GM18511 (cell line): ENCODE measurements at regions not wholly inside any gene's neighbourhood (a gene's known extent, or its start where the extent isn't known, plus 50 kb on each side); places are given as distances from the start of the nearest gene placed in this dataset.
"Not testable (repeated sequence)": the region's sequence is repeated elsewhere in the genome, so short reads cannot be mapped to it uniquely, and the experiment has no call there.

ENCODE experiments used
- ATAC-seq: cut with Tn5 transposase; IDR thresholded peaks from one replicate; pipeline ENCODE4 v1.9.1; 2021; ENCODE audit warnings: mild to moderate bottlenecking, moderate library complexity; ENCODE audit not compliant: unreplicated experiment

DNA sequence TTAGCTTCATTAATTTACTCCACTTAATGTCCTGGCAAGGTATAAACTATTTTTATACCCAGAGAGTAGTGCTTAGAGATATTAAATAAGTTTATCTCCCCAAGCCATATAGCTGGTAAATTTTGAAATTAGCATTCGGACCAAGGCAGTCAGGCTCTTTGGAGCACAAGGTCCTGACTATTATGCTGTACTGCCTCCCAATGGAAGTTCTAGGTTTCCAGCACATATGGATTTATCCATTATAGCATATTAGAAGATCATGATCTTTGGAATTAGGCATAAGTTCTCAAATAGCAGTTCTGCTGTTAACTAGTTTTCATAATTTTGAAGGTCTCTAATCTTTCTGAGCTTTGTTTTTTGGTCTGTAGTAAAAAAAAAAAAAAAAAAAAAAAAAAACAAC is 835.3 kb upstream of the EPHA7 start:
- ATAC-seq: no peak

DNA sequence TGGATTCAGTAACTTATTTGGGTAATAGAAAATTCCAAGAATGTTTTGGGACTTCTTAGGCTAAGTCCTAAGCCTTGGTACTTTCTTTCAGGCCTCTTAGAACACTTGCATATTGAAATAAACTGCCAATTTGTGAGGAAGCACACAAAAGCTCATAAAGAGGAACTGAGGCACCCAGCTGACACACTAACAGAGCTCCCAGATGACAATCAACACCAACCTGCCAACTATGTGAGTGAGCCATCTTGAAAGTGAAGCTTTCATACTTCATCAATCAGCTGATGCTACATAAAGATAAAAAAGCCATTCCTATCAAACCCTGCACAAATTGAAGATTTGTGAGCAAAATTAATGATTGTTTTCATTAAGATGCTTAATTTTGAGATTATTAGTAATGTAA is 832.5 kb upstream of the EPHA7 start:
- ATAC-seq: no peak

DNA sequence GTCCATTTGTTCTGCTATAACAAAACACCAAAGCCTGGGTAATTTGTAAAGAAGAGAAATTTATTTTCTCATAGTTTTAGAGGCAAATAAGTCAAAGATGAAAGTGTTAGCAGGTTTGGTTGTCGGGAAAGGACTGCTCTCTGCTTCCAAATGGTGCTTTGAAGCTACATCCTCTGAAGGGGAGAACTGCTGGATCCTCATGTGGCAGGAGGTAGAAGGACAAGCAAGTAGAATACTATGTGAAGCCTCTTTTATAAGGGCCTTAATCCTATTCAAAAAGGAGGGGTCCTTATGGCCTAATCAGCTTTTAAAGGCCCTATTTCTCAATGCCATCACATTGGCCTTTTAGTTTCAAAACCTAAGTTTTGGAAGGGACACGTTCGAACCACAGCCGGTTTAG is 826.0 kb upstream of the EPHA7 start:
- ATAC-seq: no peak

DNA sequence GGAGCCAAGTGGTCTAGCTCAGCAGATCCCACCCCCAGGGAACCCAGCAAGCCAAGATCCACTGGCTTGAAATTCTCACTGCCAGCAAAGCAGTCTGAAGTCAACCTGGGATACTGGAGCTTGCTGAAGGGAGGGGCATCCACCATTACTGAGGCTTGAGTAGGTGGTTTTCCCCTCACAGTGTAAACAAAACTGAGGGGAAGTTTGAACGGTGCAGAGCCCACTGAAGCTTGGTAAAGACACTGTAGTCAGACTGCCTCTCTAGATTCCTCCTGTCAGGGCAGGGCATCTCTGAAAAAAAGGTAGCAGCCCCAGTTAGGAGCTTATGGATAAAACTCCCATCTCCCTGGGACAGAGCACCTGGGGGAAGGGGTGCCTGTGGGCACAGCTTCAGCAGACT is 819.5 kb upstream of the EPHA7 start:
- ATAC-seq: no peak

DNA sequence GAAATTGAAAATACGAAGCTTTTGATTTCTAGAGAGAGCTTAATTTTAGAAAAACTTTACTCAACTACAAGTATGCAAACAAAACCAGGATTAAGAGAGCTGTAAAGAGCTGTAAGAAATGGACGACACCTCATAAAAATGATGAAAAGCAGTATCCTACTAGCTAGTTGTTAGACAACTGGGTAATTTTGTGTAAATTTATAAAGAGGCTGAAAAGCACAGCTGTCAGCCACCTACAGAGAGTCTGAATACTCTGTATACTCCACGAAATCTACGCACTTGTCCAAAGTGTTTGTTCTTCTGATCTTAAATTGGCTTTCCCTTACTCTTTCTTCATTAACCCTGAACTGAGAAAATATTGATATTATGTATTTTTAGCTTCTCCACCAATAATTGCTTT is 808.4 kb upstream of the EPHA7 start:
- ATAC-seq: no peak

DNA sequence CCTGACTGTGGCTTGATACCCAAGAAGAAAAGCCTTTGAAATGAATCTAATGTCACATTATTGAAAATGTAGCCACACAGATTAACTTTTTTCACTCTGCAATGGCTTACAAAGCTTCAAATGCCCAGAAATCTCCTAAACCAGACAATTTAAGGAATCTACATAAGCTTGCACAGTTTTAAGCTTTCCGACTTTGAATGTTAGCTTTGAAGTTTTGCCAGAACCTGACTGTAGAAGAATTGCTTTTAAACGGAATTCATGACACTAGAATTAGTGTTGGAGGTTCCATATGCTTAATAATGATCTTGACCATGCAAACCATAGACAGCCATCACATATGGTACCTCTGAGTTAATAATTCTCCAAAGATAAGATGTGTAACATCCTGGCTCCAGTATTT is 798.5 kb upstream of the EPHA7 start:
- ATAC-seq: no peak

DNA sequence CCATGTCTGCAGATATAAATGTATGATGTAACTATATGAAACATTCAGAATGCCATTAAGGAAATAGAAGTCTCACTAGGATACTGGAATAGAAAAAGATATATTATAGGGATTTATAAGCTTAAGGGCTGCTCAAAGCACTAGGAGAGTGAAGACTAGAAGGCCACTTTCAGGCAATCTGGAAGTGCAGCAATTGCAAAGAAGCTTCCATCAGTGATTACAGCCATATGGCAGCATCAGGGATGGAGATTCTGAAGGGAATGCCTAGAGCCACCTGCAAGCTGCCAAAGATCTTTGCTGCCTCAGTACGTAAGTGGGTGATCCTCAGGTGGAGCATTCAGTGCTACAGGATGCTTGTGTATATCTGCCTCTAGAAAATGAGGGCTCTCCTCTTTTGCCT is 796.2 kb upstream of the EPHA7 start:
- no peak for ATAC-seq

DNA sequence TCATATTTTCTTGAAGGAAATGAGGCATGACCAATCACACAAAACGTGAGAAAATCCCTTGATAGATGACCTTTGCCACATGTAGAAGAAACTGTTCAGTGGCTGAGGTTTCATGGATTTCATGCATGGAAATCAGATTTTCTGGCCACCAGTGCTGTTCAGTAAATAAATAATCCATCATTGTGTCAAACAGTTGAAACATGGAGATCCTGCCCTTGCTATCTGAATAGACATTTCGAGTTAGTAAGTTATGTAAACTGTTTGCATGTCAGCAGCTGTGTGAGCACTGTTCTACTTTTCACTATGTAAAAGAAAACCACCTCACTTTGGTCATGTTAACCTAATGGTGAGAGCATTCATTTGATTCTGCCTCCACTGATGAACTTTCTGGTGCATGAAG is 793.9 kb upstream of the EPHA7 start:
- ATAC-seq: no peak

DNA sequence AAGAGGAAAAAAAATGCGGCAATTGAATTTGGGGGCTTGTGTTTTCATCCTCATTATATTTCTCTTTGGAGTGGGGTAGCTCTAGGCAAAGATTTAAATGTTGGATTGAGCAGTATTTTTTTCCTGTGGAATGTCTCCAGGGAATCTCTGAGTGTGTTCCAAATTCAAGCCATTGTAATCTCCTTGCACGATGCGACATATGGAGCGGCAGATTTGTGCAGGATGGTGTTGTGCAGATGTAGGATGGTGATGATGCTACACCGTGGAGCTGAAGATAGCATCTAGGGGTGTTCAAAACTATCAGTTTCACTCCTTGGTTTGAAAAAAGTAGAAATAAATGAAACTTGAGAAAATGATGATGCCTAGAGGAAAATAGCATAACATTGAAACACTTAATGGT is 777.5 kb upstream of the EPHA7 start:
- no peak for ATAC-seq

DNA sequence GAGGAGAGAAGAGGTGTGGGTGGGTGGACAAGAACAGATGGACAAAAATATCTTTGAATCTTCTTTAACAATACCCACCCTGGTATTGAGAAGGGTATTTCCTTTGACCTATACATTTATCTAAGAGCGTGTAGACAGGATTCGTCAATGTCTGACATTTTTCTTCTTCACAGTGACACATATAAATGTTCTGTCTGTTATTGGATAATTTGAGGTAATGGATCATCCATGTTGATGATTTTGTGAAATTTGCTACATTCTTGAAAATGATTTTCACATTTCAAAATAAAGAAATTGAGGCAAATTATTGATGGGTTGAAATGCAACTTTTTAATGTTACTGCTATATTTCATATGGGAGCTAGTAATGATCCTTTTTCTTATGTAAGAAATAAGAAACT is 770.7 kb upstream of the EPHA7 start:
- ATAC-seq: no peak

DNA sequence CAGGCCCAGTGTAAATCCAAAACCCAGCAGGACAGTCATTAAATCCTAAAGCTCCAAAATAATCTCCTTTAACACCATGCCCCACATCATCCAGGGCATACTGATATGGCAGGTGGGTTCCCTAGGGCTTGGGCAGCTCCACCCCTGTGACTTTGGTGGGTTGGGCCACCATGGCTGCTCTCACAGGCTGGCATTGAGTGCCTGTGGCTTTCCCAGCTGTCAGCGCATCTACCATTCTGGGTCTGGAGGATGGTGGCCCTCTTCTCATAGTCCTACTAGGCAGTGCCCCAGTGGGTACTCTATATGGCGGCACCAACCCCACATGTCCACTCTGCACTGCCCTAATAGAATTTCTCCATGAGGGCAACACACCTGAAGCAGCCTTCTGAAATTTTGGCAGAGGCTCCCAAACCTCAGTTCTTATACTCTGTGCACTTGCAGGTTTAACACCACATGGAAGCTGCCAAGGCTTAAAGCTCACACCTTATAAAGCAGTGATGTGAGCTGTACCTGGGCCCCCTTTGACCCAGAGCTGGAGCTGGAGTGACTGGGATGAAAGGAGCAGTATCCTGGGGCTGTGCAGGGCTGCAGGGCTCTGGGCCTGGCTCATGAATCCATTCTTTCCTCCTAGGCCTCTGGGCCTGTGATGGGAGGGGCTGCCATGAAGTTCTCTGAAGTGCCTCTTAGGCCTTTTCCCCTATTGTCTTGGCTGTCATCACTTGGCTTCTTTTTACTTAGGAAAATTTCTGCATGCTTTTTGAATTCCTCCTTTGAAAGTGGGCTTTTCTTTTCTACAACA is 765.5 kb upstream of the EPHA7 start:
- ATAC-seq: no peak

DNA sequence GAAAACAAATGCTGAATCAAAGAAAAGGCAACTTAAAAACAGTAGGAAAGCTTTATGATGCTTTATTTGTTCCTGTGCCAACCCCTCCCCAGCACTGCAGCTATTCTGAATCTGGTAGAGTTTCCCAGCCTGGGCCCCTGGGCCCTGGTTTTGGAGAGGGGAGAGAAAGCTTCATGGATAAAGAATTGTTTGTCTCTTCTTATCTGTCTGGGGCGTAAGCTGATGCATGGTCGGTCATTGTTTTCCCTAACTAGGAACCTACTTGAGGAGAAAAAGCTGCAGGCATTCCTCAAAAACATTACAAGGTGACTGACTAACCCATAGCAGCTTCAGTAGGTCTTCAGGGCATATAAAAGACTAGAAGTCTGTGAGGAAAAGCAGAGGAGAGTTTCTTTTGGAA is 758.1 kb upstream of the EPHA7 start:
- ATAC-seq: no peak

DNA sequence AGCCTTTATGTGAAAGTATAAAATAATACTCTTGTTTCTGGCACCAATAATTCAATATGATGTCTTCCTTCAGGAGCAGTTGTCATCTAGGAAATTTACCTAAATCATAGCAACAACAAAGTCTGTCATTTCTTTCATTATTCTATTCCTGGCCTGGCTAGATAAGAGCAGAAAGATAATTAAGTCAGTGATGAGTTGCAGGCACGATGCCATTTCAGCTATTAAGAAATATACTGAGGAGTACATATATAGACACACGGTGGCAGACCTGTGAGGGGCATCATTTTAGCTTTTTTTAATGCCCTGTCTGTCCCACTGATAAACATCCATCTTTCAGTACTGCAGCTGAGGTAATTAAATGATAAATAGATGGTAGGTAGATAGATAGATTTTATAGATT is 756.1 kb upstream of the EPHA7 start:
- ATAC-seq: no peak

DNA sequence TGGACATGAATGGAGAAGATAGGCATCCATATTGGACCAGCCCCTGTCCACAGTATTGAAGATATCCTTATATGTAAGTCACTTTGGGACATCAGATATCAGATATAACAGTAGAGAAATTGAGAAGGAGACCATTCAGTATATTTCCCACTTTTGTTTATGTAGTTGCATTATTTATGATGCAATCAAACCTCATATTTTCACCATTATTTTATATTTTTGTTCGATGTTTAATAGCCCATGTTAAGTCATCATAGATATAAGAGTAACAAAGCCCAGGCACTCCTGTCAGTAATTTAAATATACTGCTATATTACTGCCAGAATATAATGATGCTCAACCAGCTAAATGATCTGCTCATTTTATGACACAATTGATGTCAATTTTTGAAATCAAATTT is 744.5 kb upstream of the EPHA7 start:
- ATAC-seq: no peak

DNA sequence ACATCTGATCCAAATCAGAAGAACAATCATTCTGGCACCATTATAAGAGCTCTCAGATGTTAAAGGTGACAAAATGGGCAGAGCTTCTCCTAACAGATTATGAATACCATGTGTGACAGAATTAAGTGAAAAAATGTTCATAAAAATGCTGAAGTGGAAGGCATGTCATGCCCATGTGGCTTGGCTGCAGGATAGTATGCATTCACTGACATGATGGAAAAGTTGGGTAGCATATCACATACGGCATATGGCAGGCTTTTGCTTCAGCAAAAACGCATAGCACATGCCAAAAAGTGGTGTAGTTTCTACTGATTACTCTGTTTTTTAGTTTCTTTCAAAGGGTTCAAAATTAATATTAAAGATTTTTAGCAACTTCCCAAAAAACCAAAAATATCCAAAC is 731.5 kb upstream of the EPHA7 start:
- ATAC-seq: no peak

DNA sequence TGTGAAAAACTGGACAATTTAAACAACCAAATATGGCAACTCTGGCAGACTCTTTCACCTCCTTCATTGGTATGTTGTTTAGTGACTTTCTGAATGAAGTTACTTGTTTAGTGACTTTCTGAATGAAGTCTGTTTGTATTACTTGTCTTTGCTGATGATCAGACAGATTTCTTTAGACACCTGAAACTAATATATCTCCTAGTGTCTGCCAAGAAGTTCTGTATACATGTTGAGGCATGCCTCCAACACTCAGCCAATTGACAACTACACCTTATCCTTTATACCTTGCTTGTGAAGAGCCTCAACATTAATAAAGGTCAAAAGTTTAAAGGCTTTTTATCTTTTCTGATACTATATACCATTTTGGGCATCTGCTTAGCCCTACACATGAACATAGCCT is 725.4 kb upstream of the EPHA7 start:
- no peak for ATAC-seq

DNA sequence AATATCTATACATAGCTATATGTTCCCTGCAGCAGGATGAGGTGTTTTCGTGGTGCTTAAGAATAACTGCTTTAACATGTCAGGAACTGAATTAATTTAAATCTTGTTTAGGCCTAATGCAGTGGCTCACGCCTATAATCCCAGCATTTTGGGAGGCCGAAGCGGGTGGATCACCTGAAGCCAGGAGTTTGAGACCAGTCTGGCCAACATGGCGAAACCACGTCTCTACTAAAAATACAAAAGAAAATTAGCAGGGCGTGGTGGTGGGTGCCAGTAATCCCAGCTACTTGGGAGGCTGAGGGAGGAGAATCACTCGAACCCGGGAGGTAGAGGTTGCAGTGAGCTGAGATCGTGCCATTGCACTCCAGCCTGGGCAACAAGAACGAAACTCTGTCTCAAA is 717.8 kb upstream of the EPHA7 start:
- not testable (repeated sequence) for ATAC-seq

DNA sequence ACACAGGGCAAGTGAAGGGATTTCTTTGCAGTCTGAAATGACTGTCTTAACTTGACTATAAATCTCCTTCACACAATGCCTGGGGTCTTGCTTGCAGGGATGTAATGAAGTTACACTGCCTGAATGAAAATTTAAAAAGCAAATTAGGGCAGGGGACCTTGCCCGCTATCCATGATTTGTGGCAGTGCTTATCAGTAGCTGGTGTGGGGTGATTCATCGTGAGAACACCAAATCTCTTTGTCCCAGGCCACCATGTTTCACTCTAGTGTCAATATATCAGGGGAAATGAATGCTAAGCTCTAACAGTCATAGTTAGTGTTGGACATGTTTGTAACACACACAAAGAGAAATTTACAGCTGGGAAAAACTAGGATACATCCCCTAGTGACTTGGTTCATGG is 713.7 kb upstream of the EPHA7 start:
- no peak for ATAC-seq

DNA sequence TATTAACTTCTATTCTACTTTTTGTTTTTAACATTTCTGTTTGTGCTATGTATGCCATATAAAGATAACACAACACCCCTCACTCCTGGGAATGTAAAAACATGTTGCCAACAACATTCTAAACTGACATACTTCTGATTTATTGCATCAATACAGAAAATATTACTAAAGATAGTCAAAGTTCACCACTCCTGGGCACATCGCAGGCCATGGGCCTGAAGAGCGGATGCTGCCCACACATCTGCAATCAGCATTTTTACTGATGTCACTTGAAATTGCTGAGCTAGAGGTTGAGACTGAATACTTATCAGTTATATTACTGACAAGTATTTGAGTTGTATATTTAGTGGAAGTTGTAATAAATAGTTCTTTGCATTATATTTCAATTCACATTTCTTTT is 711.9 kb upstream of the EPHA7 start:
- ATAC-seq: no peak

DNA sequence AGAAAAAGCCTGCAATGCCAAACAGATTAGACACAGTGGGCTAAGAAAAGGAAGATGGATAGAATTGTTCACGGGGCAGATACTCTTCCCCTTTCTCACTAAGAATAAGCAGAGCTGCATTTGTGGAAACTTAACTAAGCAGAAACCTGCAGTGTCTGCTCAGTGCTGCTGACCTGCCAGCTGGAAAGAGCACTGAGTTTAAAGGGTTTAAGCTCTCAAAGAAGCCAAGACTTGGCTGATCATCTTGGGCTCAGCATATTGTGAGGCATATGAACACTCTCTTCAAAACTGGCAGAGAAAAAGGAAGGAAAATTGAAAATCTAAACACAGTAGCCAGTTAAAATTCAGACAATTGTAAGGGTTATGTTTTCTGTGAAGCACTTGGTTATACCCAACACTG is 711.1 kb upstream of the EPHA7 start:
- ATAC-seq: no peak

DNA sequence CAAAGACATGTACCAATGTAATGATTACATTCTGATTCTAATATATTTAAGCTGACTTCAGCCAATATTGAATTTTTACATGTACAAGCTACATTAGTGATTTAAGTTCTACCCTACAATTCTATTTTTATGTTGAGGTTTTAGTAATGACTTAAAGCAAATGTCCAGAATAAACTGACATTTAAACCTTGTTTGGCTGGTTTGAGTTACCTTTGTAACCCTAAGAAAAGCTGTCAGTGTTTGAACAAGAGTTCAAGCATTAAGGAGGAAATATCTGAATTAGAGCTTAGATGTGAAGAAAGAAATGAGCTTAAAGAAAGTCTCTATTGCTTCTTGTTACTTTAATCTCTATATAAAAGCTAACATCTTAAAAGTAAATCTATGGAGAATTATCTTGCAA is 710.6 kb upstream of the EPHA7 start:
- ATAC-seq: no peak

DNA sequence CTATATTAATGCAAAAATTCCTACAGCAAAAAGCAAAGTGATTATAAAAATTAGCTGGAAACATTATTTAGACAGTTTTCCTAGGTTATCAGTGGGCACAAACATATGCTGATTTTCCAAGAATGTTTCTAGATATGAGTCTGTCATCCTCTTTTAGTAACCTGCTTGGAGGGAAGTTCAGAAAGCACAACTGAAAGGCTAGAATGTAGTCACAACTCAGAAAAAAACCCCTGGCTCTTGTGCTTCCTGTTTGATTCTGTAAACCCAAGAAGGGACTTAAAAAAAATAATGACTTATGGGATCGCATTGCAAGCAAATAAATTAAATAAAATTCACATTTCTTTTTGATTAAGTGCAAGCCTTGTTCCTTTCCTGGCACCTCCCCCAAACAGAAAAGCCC is 708.4 kb upstream of the EPHA7 start:
- ATAC-seq: no peak

DNA sequence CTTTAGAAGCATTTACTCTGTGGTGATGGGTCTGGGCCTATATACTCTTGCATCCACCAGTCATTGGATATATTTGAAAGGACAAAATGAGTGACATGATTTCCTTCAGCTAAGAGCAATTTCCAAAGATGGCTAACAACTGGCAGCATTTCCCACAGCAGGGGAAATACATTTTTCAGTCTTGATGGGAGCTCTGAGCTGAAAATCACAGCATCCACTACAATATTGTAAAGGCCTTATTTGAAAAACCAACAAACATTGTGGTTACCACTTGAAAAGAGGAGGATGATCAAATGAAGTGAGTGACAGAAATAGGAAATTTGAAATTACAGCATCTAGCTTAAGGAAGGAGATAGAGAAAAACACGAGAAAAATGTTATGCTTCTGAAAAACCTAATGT is 705.0 kb upstream of the EPHA7 start:
- ATAC-seq: no peak
